DOHH2 (cell line): ENCODE measurements at regions not wholly inside any gene's neighbourhood (a gene's known extent, or its start where the extent isn't known, plus 50 kb on each side); places are given as distances from the start of the nearest gene placed in this dataset.

Experiments
- H3F3A ChIP-seq: fragments of 200-600 bp; sonication (generic), shearing (Covaris generic); 2 replicates; pipeline ENCODE4 v1.6.0; 2016; ENCODE audit warnings: antibody characterized with exemption, mild to moderate bottlenecking; ENCODE audit not compliant: control insufficient read depth, insufficient read depth
- H3K27ac ChIP-seq: fragments of 200-600 bp; sonication (generic); 2 replicates; pipeline ENCODE4 v1.5.1; 2014; ENCODE audit warnings: low read depth, mild to moderate bottlenecking, low read length, moderate library complexity
- H3K27me3 ChIP-seq: fragments of 200-600 bp; sonication (generic); 2 replicates; pipeline ENCODE4 v1.6.1; 2014; ENCODE audit warnings: mild to moderate bottlenecking, low read length, mixed read lengths; ENCODE audit not compliant: control insufficient read depth
- H3K36me3 ChIP-seq: fragments of 200-600 bp; sonication (generic); 2 replicates; pipeline ENCODE4 v1.6.1; 2014; ENCODE audit warnings: mild to moderate bottlenecking, low read length, moderate library complexity, mixed read lengths; ENCODE audit not compliant: control insufficient read depth
- H3K4me1 ChIP-seq: fragments of 200-600 bp; sonication (generic); 2 replicates; pipeline ENCODE4 v1.6.1; 2014; ENCODE audit warnings: mild to moderate bottlenecking, low read length, mixed read lengths; ENCODE audit not compliant: control insufficient read depth
- H3K4me2 ChIP-seq: fragments of 200-600 bp; sonication (generic); 2 replicates; pipeline ENCODE4 v1.6.0; 2014; ENCODE audit warnings: mild to moderate bottlenecking, low read length, moderate library complexity
- H3K4me3 ChIP-seq: fragments of 200-600 bp; sonication (generic); 2 replicates; pipeline ENCODE4 v1.5.1; 2014; ENCODE audit warnings: mild to moderate bottlenecking, low read length, mixed read lengths
- H3K79me2 ChIP-seq: fragments of 200-600 bp; sonication (generic); 2 replicates; pipeline ENCODE4 v1.6.1; 2014; ENCODE audit warnings: mild to moderate bottlenecking, low read length, mixed read lengths; ENCODE audit not compliant: control insufficient read depth
- H3K9me2 ChIP-seq: fragments of 200-600 bp; sonication (generic); replicated peaks from 2 replicates; pipeline ENCODE4 v1.6.1; 2014; ENCODE audit warnings: mild to moderate bottlenecking, low read length, mixed read lengths; ENCODE audit not compliant: control insufficient read depth
- H3K9me3 ChIP-seq: fragments of 200-600 bp; sonication (generic); 2 replicates; pipeline ENCODE4 v1.6.1; 2014; ENCODE audit warnings: antibody characterized with exemption, low read length, mixed read lengths; ENCODE audit not compliant: control insufficient read depth, insufficient read depth
- H4K20me1 ChIP-seq: fragments of 200-600 bp; sonication (generic); 2 replicates; pipeline ENCODE4 v1.6.0; 2014; ENCODE audit warnings: low read depth, mild to moderate bottlenecking, antibody characterized with exemption, low read length, moderate library complexity; ENCODE audit not compliant: control insufficient read depth, insufficient read depth
- CTCF ChIP-seq: fragments of 200-600 bp; sonication (generic); IDR thresholded peaks from one replicate; pipeline ENCODE4 v1.5.1; 2014; ENCODE audit warnings: antibody characterized with exemption, mild to moderate bottlenecking, low read depth, low read length; ENCODE audit not compliant: poor library complexity, severe bottlenecking
- EZH2phosphoT487 ChIP-seq: fragments of 200-600 bp; sonication (generic); IDR thresholded peaks from 2 replicates; pipeline ENCODE4 v1.6.1; 2017; ENCODE audit warnings: borderline replicate concordance, mild to moderate bottlenecking, antibody characterized with exemption, low read length, moderate library complexity, mixed read lengths

GRCh38 chr3:154952553-154952952, 127.6 kb upstream of the MME start:
- Histone ChIP-seq H3K4me3 (no peak overlapping the region), H3K4me1 (peaks cover 35% of the 10 kb centered on the region), H3K4me2 (no peak overlapping the region), H3K27ac (no peak overlapping the region), H3K9me2 (no peaks in the 10 kb centered on the region), H3K27me3 (no peaks in the 10 kb centered on the region), H3K36me3 (no peaks in the 10 kb centered on the region), H3K9me3 (peaks cover 10% of the 10 kb centered on the region; the same call in 1 of the 2 replicates), H3K79me2 (no peaks in the 10 kb centered on the region), H3F3A (no peaks in the 10 kb centered on the region), H4K20me1 (no peaks in the 10 kb centered on the region)
- TF ChIP-seq CTCF (no peak), EZH2phosphoT487 (no peak)

DNA sequence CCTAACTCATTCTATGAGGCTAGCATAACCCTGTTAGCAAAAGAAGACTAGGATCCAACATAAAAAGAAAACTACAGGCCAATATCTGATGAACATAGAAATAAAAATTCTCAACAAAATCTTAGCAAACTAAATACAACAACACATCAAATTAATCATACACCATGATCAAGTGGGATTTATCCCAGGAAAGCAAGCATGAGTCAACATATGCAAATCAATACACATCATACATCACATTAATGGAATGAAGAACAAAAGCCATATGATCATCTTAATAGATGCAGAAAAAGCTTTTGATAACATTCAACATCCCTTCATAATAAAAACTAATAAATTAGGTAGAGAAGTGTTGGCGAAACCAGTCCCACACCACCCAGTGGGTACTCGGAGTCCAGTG, 136.1 kb upstream of the MME start:
- Histone ChIP-seq H3K27me3 (no peaks in the 10 kb centered on the region), H3K36me3 (no peaks in the 10 kb centered on the region), H3K9me2 (no peaks in the 10 kb centered on the region), H3K4me2 (no peak overlapping the region), H3K9me3 (no peaks in the 10 kb centered on the region; the same call in 1 of the 2 replicates), H3K79me2 (no peaks in the 10 kb centered on the region), H3K4me3 (no peak overlapping the region), H4K20me1 (no peaks in the 10 kb centered on the region), H3F3A (no peaks in the 10 kb centered on the region), H3K4me1 (no peaks in the 10 kb centered on the region), H3K27ac (no peak overlapping the region)
- TF ChIP-seq EZH2phosphoT487: no peak
- no peak for TF ChIP-seq CTCF

DNA sequence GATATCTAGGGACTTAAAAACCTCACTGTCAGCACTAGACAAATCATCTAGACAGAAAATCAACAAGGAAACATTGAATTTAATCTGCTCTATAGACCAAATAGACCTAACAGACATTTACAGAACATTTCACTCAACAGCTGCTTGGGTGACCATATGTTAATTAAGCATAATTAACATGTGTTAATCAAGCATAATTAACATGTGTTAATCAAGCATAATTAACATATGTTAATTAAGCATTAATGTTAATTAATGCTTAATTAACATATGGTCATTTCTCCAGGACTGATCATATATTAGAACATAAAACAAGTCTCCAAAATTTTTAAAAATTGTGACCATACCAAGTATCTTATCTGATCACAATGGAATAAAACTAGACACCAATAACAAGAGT, 137.3 kb upstream of the MME start:
- Histone ChIP-seq H3K4me2 (no peak overlapping the region), H3K4me3 (no peak overlapping the region), H3K79me2 (no peaks in the 10 kb centered on the region), H3K27ac (no peak overlapping the region), H3K9me2 (no peaks in the 10 kb centered on the region), H3K9me3 (no peaks in the 10 kb centered on the region; the same call in 1 of the 2 replicates), H3K4me1 (no peaks in the 10 kb centered on the region), H3K36me3 (no peaks in the 10 kb centered on the region), H3F3A (no peaks in the 10 kb centered on the region), H3K27me3 (no peaks in the 10 kb centered on the region), H4K20me1 (no peaks in the 10 kb centered on the region)
- TF ChIP-seq CTCF (no peak), EZH2phosphoT487 (no peak)
